ENCODE measurements at regions not wholly inside any gene's neighbourhood (a gene's known extent, or its start where the extent isn't known, plus 50 kb on each side); places are given as distances from the start of the nearest gene placed in this dataset.
"Not testable (repeated sequence)": the region's sequence is repeated elsewhere in the genome, so short reads cannot be mapped to it uniquely, and the experiment has no call there.

GRCh38 chr12:5260591-5261086 lies 171.3 kb upstream of the NTF3 start:
- FAIRE-seq (no peak), DNase-seq (ENCODE audit: low spot score) (no peak)

GRCh38 chr12:5262450-5262849 lies 169.5 kb upstream of the NTF3 start:
- DNase-seq (ENCODE audit: low spot score) (no peak), FAIRE-seq (no peak)

GRCh38 chr12:5262885-5263284 lies 169.0 kb upstream of the NTF3 start:
- no peak for DNase-seq (ENCODE audit: low spot score)
- FAIRE-seq, result no peak

GRCh38 chr12:5264006-5264405 lies 167.9 kb upstream of the NTF3 start:
- no peak for FAIRE-seq
- no peak for DNase-seq (ENCODE audit: low spot score)

- peak; percentile 13 for FAIRE-seq
Observed at GRCh38 chr12:5267603-5268423, 164.1 kb upstream of the NTF3 start.

GRCh38 chr12:5268424-5269210 lies 163.3 kb upstream of the NTF3 start:
- FAIRE-seq (peak; percentile 77), DNase-seq (ENCODE audit: low spot score) (no peak)

More at GRCh38 chr12:5267603-5268423, 164.1 kb upstream of the NTF3 start:
- DNase-seq (ENCODE audit: low spot score), result no peak

GRCh38 chr12:5269846-5270245 lies 162.1 kb upstream of the NTF3 start:
- FAIRE-seq, result no peak
- no peak for DNase-seq (ENCODE audit: low spot score)

- FAIRE-seq, result no peak
- no peak for DNase-seq (ENCODE audit: low spot score)
Observed at GRCh38 chr12:5272018-5272785, 159.7 kb upstream of the NTF3 start.

- DNase-seq (ENCODE audit: low spot score) (no peak), FAIRE-seq (no peak)
Observed at GRCh38 chr12:5273709-5274108, 158.2 kb upstream of the NTF3 start.

GRCh38 chr12:5276327-5276880 lies 155.5 kb upstream of the NTF3 start:
- FAIRE-seq (peak; percentile 56), DNase-seq (ENCODE audit: low spot score) (no peak)

GRCh38 chr12:5280086-5280485 lies 151.8 kb upstream of the NTF3 start:
- DNase-seq (ENCODE audit: low spot score), result no peak
- FAIRE-seq, result peak; percentile 73

- DNase-seq (ENCODE audit: low spot score); FAIRE-seq: not testable (repeated sequence)
Observed at GRCh38 chr12:5290368-5290767, 141.5 kb upstream of the NTF3 start.

- DNase-seq (ENCODE audit: low spot score) (no peak), FAIRE-seq (no peak)
Observed at GRCh38 chr12:5292651-5293050, 139.3 kb upstream of the NTF3 start.

- peak; percentile 66 for FAIRE-seq
Observed at GRCh38 chr12:5293773-5294172, 138.1 kb upstream of the NTF3 start.

GRCh38 chr12:5294274-5295070 lies 137.4 kb upstream of the NTF3 start:
- DNase-seq (ENCODE audit: low spot score) (no peak), FAIRE-seq (no peak)

More at GRCh38 chr12:5293773-5294172, 138.1 kb upstream of the NTF3 start:
- no peak for DNase-seq (ENCODE audit: low spot score)

GRCh38 chr12:5295151-5295550 lies 136.8 kb upstream of the NTF3 start:
- no peak for DNase-seq (ENCODE audit: low spot score)
- no peak for FAIRE-seq

- DNase-seq (ENCODE audit: low spot score) (no peak), FAIRE-seq (peak; percentile 79)
Observed at GRCh38 chr12:5295996-5296395, 135.9 kb upstream of the NTF3 start.

GRCh38 chr12:5301539-5301938 lies 130.4 kb upstream of the NTF3 start:
- no peak for DNase-seq (ENCODE audit: low spot score)
- FAIRE-seq, result no peak

- FAIRE-seq (no peak), DNase-seq (ENCODE audit: low spot score) (no peak)
Observed at GRCh38 chr12:5305425-5305824, 126.5 kb upstream of the NTF3 start.

GRCh38 chr12:5305886-5306545 lies 125.9 kb upstream of the NTF3 start:
- DNase-seq (ENCODE audit: low spot score) (no peak), FAIRE-seq (no peak)
